HG03354 (cell line): ENCODE measurements at regions not wholly inside any gene's neighbourhood (a gene's known extent, or its start where the extent isn't known, plus 50 kb on each side); places are given as distances from the start of the nearest gene placed in this dataset.

Experiments
- ATAC-seq: cut with Tn5 transposase; IDR thresholded peaks from one replicate; pipeline ENCODE4 v1.9.1; 2021; ENCODE audit warnings: mild to moderate bottlenecking; ENCODE audit not compliant: unreplicated experiment, poor library complexity, severe bottlenecking

DNA sequence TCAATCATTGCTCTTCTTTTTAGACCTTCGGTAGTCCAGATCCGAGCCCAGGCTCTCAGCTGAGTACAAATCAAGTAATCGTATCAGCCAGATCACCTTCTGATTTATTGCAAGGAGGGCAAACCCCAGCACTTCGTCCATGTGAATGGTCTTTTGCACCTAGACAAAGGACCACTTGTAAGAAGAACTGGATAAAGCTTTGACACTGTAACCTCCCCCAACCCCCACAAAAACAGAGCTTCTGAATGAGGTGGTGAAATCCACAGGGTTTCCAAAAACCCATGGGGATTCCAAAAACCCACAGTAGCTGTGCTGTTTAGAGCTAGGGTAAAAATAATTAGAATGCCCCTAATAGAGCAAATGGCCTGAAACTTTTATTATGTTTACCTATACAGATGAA, 148.8 kb upstream of the ODAD2 start:
- ATAC-seq = no peak

DNA sequence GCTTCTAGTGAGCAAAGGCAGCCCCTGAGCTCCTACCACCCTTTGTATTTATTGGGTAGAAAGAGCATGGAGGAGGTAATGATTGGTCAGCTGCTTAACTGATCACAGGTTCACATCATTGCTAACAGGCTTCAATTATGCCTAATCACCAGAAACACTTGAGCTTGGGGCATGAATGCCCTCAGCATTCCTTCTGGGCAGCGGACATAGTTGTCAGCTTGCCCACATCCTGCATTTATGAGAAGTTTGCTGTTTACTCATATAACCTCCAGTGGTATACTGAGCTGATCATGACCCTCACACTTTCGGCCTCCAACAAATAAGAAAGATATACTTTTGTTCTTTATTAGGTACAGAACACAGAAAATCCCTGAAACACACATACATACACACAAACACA, 140.3 kb upstream of the ODAD2 start:
- no peak for ATAC-seq

DNA sequence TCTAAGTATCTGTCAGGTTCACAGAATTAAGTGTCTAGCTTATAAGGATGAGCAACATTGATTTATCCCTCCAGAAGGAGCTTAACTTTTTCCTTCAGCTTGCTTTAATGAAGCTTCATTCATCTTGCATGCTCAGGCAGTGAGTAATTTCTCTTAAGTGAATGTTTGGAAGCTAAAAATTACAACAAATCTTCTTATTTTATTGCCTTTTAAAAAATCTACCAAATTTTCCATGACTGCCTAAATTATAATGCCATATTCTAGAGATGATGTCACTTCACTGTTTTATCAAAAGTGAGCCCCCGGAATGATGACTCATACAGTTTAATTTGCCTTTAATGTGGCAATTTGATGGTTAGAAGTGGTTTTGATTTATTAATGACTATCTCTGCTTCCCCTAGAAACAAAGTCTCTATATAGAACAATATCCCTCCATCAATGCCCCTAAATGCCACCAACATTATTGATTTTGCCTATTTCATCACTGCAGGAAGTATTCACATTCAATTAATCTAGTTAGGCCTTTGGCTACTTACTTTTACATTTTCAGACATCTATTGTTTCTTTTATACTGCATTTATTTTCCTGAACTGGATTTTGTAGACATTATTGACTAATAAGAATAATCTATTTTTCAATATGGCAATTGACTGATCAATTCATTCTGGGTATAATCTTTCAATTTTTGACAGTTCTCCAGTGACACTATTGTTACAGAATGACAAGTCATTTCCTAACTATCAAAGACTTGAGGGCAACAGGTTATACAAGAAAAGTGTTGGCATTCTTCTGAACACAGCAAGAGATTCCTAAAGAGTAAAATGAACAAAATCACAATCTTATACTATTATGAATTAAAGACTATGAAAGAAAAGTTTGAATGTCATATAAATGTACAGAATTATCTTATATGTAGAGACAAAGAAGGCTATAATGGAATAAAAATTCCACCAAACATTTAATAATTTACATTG, 139.3 kb upstream of the ODAD2 start:
- ATAC-seq = no peak

DNA sequence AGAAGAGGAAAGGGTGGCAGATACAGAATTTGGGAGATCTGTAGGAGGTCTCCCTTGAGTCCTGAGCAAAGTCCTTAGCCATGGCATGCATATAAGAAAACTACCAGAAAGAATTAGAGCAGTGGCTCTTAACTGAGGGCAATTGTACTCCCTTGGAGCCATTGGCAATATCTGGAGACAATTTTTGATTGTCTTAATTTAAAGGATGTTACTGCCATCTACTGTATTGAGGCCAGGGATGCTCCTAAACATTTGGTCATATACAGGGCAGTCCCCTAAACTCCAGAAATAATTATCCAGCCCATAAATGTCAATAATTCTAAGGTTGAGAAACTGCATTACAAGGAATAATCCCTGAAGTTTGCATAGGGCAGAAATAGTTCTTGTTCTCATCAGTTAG, 136.4 kb upstream of the ODAD2 start:
- no peak for ATAC-seq

DNA sequence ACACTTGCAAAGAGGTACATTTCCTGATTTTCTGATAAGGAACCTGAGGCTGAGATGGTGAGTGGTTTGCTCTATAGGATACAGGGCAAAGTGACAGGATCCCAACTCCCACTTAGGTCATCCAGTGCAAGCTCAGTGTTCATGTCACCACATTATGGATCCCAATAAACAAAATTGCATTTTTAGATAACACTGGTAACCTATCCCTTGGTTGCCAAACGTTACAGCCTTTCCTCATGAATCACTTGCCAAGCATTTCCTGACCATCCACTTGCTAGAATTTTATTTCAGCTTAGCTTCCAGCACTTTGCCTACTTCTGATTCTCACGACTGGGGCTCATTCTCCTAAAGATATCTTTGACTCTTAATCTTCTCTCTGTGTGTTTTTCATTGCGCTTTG, 131.4 kb upstream of the ODAD2 start:
- ATAC-seq = no peak

DNA sequence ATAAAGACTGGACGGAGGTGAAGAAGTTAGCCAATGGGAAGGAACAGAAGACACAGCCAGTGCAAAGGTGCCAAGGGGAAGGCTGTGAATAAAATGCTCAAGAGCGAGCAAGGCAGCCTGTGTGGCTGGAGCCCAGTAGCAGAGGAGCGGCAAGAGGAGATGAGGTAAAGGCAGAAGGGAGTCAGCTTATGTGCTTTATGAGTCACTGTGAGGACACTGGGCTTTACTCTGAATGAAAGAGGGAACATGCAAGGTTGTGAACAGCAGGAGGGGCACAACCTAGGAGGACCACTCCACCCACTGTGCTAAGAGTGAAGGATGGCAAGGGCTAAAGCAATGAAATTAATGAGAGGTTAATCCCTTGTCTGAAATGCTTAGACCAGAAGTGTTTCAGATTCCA, 129.0 kb upstream of the ODAD2 start:
- no peak for ATAC-seq

DNA sequence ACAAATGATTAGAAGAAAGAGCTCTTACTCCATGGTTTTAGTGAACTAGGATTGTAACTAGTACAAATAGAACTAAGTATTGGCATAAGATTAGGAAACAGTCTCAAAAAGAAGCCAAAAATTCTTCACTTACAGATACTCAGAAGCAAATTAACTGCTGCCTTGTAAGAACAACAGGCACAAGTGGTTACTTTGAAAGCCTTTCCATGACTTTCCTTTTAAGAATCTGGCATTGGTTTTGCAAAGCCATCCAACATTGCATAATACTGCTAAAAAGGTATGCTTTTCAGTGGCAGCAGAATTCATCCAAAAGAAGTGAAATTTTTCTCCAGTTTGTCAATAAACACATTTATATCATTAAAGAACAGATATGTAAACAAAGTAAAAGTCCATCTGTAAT, 126.8 kb upstream of the ODAD2 start:
- ATAC-seq = no peak

DNA sequence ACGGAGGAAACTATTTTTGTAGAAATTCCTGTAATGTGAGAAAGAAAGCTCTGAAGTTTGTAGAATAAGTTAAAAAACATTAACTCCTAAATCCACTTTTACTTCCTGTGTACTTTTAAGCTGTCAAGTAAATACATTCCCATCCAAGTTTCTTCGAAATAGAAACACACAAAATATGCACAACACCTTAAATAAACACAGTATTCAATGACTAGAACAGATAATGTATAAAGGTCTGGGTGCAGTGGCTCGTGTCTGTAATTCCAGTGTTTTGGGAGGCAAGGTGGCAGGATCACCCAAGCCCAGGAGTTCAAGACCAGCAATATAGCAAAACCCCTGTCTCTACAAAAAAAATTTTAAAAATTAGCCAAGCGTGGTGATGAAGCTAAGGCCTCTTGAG, 121.9 kb upstream of the ODAD2 start:
- ATAC-seq = no peak

DNA sequence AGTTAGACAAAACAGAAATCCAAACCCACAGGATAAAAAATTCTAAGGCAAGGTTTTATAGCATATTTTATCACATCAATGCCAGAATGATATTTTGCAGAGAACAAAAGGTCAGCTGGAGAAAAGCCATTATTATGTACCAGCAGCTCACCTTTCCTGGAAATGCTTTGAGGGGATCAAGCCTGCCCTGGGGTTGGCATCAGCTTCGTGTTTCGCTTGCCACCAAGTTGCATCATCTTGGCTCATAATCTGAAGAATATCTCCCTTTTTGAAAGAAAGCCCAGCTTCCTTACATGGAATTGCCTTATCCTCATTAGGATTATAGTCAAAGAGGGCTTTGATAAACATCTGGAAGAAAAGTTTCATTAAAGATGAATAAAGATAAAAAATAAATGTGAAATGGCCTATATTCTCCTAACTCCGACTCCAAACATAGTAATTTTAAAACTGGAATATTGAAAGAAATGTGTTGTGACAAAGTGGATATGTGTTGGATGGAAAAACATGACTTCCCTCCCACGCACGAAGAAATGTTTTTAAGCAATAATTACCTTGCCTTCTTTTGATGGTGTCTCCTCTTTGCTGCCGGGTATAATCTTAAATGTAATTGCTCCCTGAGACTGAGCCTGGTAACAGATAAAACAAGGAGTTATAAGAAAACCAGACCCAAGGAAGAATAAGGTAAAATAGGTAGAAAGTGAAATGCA, 121.3 kb upstream of the ODAD2 start:
- ATAC-seq = no peak

DNA sequence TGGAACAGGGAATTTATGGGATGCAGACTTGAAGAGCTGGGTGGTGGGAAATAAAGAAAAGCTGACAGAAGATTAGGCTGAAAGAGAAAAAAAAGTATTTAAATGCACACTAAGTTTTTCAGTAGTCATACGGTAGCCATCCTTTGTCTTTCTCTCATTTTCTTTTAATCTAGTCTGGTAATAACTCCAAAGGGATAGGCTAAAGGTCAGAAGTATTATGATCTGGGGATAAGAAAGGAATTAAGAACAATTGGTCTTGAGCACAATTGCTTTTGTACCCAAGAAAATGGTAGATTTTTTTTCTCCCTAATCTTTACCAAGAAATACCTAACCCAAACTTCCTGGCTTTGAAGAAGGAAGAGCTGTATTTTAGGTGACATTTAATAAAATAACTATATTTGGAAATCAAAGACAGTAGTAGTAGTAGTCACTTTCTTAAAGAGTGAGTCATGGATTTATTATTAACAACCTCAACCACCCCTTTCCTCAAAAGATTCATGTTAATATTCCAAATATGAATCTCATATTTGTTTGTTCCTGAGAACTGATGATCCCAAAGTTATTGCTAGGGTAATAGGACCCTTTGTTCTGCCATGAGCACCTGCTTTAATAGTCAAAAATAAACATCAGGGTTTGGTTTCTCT, 120.2 kb upstream of the ODAD2 start:
- no peak for ATAC-seq

DNA sequence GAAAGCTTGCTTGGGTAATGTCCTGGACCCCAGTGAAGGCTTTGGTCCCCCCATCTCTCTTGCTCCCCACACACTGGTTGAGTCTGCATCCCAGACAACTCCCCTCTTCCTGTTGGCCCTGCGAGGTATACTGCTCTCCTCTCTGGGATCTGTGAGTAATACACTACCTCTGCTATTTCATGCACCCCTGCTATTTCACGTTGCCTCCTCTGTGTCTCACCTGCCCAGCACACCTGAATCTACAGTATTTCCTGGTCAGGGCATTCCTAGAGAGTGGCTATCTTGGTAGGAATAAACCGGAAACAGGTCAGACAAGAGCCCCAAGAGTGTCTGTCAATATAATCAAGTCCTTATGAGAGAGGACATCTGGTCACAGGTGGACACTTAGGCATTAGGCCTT, 114.3 kb upstream of the ODAD2 start:
- no peak for ATAC-seq

DNA sequence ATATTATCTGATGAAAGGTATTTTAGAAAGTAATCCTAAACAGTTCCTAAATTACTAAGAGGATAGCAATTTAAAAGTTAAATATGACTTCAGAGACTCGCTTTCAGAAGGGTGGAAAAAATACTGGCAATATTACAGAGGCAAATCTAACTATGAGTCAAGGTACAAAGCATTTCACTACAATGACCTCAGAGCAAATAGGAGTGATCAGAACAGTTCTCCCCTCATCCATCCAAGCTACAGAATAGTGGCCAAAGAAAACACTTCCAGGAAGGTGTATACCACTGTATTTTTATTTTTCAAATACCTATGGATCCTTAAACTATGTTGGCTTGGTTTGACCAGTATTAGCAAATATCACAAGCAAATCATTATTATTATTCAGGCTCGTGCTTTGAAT, 112.8 kb upstream of the ODAD2 start:
- ATAC-seq = no peak

DNA sequence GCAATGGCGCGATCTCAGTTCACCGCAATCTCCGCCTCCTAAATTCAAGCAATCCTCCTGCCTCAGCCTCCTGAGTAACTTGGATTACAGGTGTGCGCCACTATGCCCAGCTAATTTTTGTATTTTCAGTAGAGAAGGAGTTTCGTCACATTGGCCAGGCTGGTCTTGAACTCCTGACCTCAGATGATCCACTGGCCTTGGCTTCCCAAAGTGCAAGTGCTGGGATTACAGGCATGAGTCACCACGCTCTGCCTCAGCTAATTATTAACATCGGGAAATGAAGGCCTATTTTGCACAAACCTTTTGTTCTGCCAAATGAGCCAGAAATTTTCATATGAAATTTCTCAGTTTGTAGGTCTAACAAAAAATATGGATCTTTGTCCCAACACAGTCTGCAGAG, 106.7 kb upstream of the ODAD2 start:
- ATAC-seq = no peak

DNA sequence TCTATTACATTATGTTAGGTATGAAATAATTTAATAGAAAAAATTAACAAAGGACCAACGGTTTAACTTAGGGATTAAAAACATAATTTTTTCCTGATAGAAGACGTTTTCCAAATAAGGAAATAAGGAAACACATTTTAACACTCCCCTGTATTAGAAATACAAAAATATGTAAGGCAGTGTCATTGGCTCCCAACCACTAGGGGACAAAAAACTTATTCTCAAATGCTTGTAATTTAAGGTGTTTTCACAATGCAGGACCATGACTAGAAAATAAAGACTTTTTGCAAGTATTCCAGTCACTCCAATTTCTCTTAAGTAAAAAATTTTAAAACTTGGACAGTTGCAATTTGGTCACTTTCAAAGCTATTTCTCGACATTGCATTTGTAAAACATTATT, 98.8 kb upstream of the ODAD2 start:
- ATAC-seq = no peak

DNA sequence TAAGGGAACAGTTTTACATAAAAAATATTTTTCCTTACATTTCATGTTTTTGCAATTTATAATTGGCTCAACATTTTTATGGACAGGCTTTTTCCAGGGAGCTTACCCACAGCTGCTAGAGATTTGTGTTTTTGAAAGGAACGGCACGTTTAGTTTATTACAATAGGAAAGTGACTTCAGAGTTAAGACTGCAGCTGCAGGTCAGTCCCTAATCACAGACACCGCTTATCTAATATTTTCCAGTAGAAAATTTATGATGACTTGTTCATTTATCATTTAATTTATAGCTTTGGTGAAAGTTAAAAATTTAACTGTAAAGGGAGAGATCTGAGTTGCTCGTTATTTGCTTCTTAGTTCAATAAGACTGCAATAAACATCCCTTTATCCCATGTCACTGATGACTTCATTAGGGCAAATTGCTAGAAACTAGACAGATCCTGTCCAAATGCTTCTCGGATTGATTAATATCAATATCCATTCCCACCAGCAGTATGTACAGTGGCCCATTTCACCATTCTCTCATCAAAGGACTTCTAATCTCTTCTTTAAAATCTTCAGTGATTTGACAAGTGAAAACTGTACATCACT, 97.0 kb upstream of the ODAD2 start:
- no peak for ATAC-seq

DNA sequence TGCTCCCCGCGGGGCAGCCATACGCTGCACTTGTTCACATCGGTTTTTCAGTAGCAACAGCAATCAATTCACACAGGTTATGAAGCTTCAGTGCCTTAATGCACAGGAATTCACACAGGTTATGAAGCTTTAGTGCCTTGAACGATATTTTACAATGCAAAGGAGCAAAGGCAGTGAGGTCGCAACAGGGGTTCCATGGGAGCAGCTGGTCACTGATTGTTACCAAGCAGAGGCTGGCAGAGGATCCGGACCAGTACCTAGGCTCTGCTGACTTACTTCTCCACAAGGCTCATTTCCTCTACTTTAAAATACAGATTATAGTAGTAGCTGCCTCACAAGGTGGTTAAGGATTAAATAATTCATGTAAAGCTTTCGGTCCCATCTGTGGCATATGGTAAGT, 95.2 kb upstream of the ODAD2 start:
- no peak for ATAC-seq

DNA sequence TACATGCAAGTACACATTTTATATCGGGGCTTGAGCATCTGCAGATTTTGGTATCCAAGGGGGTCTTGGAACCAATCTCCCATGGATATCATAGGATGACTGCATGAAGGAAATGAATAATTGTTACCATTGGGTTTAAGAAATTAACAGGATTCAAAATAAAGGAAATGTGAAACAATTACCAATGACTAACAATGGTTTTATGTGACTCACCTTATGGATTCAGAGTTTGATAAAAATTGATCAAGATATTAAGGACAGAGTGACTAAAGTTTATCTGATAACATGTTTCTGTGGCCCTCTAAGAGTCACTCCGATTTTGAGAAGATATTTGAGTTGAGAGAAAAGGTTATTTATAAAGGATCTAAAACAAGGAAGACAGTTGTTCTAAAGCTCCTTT, 93.0 kb upstream of the ODAD2 start:
- no peak for ATAC-seq

DNA sequence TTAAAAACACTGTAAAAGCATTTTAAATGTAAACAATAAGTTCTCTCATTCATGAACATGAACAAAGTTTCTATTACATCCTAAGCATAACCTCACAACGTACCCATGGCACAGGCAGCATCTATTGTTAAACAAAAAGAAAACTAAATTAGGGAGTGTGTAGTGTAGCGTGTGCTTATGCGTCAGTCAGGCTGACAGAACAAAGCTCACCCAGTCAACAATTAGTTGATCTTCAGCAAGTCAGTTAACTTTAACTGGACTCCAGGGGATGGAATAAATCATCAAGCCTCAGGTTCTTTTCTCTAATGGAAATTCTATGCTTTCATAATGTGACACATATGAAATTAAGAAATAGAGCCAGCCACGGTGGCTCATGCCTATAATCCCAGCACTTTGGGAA, 91.6 kb upstream of the ODAD2 start:
- ATAC-seq = no peak

DNA sequence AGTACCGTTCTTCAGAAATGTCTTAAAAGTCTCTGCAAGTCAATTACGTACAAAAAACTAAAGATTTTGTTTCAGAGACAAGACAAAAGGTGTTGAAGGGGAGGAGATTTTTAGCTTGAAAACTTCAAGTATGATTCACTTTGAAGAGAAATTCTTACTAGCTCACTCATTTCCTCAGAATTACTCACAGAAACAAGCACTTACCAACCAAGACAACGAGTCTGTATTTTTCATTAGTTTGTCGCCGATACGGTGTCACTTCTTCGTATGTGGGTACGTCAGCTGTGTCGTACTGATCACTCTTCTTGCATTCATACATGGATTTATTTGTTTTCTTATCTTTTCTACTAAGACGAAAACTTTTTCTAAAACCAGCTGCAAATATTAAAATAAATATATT, 90.6 kb upstream of the ODAD2 start:
- no peak for ATAC-seq

DNA sequence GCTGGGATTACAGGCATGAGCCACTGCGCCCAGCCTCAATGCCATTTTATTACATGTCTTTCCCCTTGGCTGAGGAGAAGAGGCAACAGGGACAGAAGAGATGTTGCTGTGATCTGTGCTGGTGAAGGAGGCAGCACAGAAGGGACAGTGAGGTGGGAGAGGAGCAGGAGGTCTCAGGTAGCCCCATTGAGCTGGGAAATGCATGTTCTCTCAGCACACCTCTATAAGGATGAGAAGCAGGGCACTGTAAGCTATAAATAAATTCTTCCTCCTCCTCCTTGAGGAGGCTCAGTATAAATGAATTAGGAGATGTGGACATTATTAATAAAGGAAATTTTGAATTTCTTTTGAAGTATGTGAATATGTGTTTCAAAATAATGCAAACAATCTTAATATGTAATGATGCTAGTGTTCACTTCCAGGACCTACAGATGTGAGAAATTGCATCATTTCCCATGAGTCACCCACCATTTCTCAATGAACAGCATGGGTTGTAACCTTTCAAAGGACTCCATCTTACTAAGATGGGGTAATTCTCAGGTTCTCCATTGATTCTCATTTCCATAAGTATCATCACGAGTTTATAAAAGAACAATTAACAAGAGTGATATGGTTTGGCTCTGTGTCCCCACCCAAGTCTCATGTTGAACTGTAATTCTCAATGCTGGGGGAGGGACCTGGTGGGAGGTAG, 88.9 kb upstream of the ODAD2 start:
- ATAC-seq = no peak
